ENCODE measurements at regions not wholly inside any gene's neighbourhood (a gene's known extent, or its start where the extent isn't known, plus 50 kb on each side); places are given as distances from the start of the nearest gene placed in this dataset.

DNA sequence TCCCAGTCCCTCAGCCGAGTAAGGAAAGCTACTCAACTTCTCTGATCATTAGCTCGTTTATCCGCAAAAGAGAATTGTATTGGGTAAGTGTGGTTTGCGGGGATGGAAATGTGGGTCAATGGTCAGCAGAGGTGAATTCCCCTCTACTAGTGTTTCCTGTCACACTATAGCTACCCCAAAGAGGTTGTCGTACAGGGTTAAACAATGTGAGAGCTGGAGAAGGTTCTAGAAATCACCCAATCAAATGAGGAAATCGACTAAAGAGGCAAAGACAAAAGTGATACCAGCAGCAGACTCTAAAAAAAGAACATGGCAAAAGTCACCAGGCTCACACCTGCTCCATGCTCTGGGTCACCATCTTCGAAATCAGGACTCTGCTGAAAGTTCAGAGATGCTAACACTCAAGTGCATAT lies 144.7 kb upstream of the ITGA4 start:
- TF ChIP-seq, protein P1, sequence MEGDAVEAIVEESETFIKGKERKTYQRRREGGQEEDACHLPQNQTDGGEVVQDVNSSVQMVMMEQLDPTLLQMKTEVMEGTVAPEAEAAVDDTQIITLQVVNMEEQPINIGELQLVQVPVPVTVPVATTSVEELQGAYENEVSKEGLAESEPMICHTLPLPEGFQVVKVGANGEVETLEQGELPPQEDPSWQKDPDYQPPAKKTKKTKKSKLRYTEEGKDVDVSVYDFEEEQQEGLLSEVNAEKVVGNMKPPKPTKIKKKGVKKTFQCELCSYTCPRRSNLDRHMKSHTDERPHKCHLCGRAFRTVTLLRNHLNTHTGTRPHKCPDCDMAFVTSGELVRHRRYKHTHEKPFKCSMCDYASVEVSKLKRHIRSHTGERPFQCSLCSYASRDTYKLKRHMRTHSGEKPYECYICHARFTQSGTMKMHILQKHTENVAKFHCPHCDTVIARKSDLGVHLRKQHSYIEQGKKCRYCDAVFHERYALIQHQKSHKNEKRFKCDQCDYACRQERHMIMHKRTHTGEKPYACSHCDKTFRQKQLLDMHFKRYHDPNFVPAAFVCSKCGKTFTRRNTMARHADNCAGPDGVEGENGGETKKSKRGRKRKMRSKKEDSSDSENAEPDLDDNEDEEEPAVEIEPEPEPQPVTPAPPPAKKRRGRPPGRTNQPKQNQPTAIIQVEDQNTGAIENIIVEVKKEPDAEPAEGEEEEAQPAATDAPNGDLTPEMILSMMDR (IDR thresholded peaks at IDR 0.05): no peak

- TF ChIP-seq, protein P1 (IDR thresholded peaks at IDR 0.05): no peak
These were observed 143.3 kb upstream of the ITGA4 start for GRCh38 chr2:181313845-181314244.

DNA sequence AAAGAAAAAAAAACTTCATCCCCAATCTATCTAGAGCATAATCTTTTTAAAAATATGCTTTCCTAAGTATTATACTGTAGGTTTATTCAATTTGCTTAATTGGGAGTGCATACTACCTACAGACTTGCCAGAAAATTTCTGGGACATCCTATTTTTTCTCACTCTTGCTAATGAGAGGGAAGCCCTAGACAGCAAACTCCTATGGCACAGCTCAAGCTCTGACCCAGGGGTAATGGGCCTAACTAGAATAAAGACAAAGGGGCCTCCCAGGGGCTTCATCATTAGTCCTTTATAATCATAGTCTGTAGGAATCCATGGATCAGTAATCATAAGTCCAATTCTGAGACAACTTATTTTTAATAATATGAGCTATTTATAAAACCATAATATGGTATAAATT lies 142.6 kb upstream of the ITGA4 start:
- TF ChIP-seq, protein P1 (IDR thresholded peaks at IDR 0.05): no peak

- TF ChIP-seq, protein P1 (IDR thresholded peaks at IDR 0.05): no peak
These were observed 139.7 kb upstream of the ITGA4 start for GRCh38 chr2:181317511-181317910.

- TF ChIP-seq, protein P1 (IDR thresholded peaks at IDR 0.05): no peak
These were observed 138.5 kb upstream of the ITGA4 start for GRCh38 chr2:181318504-181319280.

GRCh38 chr2:181319286-181319685 lies 137.9 kb upstream of the ITGA4 start:
- TF ChIP-seq, protein P1 (IDR thresholded peaks at IDR 0.05): no peak

DNA sequence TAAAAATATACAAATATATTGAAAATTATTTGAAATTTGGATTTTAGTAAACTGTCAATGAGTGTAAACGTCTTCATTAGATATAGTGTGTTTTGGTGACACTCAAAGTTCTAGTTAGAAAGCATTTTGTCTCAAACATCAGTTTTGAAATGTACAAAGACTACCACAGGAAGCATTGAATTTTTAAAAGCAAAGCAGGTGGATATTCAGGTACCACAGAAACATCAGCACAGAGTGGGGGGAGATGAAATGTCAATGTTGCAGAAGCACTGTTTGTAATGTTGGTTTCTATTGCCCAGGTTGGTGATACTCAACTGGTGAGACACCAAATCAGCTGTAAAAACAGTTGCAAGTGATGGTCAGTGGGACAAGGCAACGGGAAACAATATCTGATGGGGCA lies 136.5 kb upstream of the ITGA4 start:
- TF ChIP-seq, protein P1 (IDR thresholded peaks at IDR 0.05): no peak

DNA sequence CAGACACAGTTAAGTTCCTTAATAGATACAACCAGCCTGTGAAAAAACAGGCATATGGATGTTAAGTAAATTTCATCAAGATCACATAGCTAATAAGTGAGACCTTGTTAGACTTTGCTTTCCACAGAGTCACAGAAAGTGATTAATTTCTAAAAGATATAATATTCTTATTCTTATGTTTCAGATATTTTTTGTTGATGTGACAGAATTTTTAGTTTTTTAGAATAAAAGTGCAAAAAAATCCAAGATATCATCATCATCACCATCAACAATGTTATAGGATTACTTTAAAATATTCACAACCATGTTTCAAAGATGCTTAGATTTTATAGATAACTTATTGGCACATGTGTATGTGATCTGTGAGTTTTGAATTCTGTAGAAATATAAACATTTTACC lies 132.3 kb upstream of the ITGA4 start:
- TF ChIP-seq, protein P1 (IDR thresholded peaks at IDR 0.05): no peak

Data from LNCAP (cell line).